ENCODE measurements at regions not wholly inside any gene's neighbourhood (a gene's known extent, or its start where the extent isn't known, plus 50 kb on each side); places are given as distances from the start of the nearest gene placed in this dataset.

- TF ChIP-seq RXRB (CRISPR knock-in tag; IDR thresholded peaks at IDR 0.05; ENCODE audit: borderline replicate concordance) (peak; percentile 76), NR3C1 (CRISPR knock-in tag; IDR thresholded peaks at IDR 0.05) (no peak), ELF1 (CRISPR knock-in tag; IDR thresholded peaks at IDR 0.05) (peak; percentile 55), ZNF639 (CRISPR knock-in tag; conservative IDR thresholded peaks at IDR 0.05) (no peak), ZNF432 (CRISPR knock-in tag; IDR thresholded peaks at IDR 0.05; ENCODE audit: borderline replicate concordance) (no peak), CEBPG (CRISPR knock-in tag; IDR thresholded peaks at IDR 0.05) (no peak), HOXA9 (CRISPR knock-in tag; IDR thresholded peaks at IDR 0.05; ENCODE audit: borderline replicate concordance) (no peak), ZBTB39 (CRISPR knock-in tag; IDR thresholded peaks at IDR 0.05) (no peak), ZSCAN22 (CRISPR knock-in tag; IDR thresholded peaks at IDR 0.05) (no peak), ZBTB26 (CRISPR knock-in tag; IDR thresholded peaks at IDR 0.05; ENCODE audit: borderline replicate concordance) (no peak), PHF20 (CRISPR knock-in tag; IDR thresholded peaks at IDR 0.05) (no peak), ZNF451 (CRISPR knock-in tag; IDR thresholded peaks at IDR 0.05) (no peak), ZNF891 (CRISPR knock-in tag; IDR thresholded peaks at IDR 0.05) (no peak), MIXL1 (CRISPR knock-in tag; IDR thresholded peaks at IDR 0.05) (no peak), SIX1 (CRISPR knock-in tag; IDR thresholded peaks at IDR 0.05; ENCODE audit: borderline replicate concordance) (0 out of 2 replicates have a peak, but pooled peaks have one; percentile 21), ZBTB37 (CRISPR knock-in tag; IDR thresholded peaks at IDR 0.05) (no peak), ZNF567 (CRISPR knock-in tag; IDR thresholded peaks at IDR 0.05; ENCODE audit: borderline replicate concordance) (no peak), ESRRA (CRISPR knock-in tag; IDR thresholded peaks at IDR 0.05; ENCODE audit: low read depth) (no peak), PAX8 (CRISPR knock-in tag; IDR thresholded peaks at IDR 0.05; ENCODE audit: borderline replicate concordance) (no peak), IRX3 (CRISPR knock-in tag; IDR thresholded peaks at IDR 0.05; ENCODE audit: borderline replicate concordance, low read depth) (no peak), MAFK (conservative IDR thresholded peaks at IDR 0.05 in 1 of 2, IDR thresholded peaks at IDR 0.05 in 1 of 2; ENCODE audit: low read length in 2 of 2) (no peak), TFDP2 (CRISPR knock-in tag; IDR thresholded peaks at IDR 0.05) (no peak), MXI1 (IDR thresholded peaks at IDR 0.05; ENCODE audit: borderline replicate concordance, low read depth, low read length) (no peak; the same call in 2 of the 3 replicates), AHR (CRISPR knock-in tag; IDR thresholded peaks at IDR 0.05) (no peak), SNRNP70 (IDR thresholded peaks at IDR 0.05; ENCODE audit: low read depth, low read length) (no peak)
Measured at GRCh38 chr12:46938071-46938678, 112.4 kb upstream of the SLC38A4 start (continued).

Data from HepG2 (cell line).